Fibroblast of lung (primary cell): ENCODE measurements at regions not wholly inside any gene's neighbourhood (a gene's known extent, or its start where the extent isn't known, plus 50 kb on each side); places are given as distances from the start of the nearest gene placed in this dataset.

Experiments
- EZH2 ChIP-seq: IDR thresholded peaks from 2 replicates; pipeline ENCODE4 v1.5.1; 2012; ENCODE audit warnings: low read length, control low read depth, mild to moderate bottlenecking; ENCODE audit errors: missing control alignments
- TF ChIP-seq, protein P1 (sequence below), 2 donors: IDR thresholded peaks in 1 of 2; conservative IDR thresholded peaks in 1 of 2; 1 replicate in 1 of 2; 2 replicates in 1 of 2; pipeline ENCODE4 v1.5.1; 2011 to 2012; ENCODE audit warnings: low read length in 2 of 2, control low read depth in 1 of 2, inconsistent platforms in 1 of 2, low read depth in 1 of 2, mild to moderate bottlenecking in 1 of 2

DNA sequence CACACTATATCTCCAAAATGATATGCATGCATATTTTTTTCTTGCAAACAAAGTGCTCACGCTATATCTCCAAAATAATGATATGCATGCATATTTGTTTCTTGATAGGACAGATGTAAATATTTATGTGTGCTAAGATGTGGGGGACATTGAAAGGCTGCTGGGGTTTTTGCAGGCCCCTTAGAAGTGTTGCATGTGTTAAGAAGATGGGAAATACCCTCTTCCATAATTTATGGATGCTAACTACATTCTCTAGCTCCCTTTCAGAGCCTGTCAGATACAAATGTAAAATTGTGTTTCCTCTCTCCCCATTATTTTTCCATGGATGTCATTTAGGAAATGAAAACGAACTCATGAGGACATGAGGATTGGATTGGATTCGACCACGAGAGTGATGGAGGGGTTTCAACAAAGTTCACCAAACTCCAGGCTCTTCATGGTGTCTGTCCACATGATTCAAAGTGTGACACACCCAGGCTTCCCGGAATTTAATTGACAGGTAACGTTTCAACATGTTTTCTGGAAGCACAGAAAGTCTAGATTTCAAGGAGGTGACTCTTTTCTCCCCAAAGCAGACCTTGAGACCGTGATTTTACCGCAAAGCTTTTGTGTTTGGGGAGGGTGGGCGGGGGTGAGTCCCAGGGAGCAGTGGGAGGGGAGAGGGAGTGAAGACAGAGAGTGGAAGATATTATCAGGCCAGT is 94.4 kb upstream of the CD99 start:
- no peak for TF ChIP-seq EZH2
- TF ChIP-seq, protein P1, sequence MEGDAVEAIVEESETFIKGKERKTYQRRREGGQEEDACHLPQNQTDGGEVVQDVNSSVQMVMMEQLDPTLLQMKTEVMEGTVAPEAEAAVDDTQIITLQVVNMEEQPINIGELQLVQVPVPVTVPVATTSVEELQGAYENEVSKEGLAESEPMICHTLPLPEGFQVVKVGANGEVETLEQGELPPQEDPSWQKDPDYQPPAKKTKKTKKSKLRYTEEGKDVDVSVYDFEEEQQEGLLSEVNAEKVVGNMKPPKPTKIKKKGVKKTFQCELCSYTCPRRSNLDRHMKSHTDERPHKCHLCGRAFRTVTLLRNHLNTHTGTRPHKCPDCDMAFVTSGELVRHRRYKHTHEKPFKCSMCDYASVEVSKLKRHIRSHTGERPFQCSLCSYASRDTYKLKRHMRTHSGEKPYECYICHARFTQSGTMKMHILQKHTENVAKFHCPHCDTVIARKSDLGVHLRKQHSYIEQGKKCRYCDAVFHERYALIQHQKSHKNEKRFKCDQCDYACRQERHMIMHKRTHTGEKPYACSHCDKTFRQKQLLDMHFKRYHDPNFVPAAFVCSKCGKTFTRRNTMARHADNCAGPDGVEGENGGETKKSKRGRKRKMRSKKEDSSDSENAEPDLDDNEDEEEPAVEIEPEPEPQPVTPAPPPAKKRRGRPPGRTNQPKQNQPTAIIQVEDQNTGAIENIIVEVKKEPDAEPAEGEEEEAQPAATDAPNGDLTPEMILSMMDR (conservative IDR thresholded peaks at IDR 0.05 in 1 of 2, IDR thresholded peaks at IDR 0.05 in 1 of 2; ENCODE audit: low read depth in 1 of 2, low read length in 2 of 2), result no peak
